ENCODE measurements at regions not wholly inside any gene's neighbourhood (a gene's known extent, or its start where the extent isn't known, plus 50 kb on each side); places are given as distances from the start of the nearest gene placed in this dataset.

DNA sequence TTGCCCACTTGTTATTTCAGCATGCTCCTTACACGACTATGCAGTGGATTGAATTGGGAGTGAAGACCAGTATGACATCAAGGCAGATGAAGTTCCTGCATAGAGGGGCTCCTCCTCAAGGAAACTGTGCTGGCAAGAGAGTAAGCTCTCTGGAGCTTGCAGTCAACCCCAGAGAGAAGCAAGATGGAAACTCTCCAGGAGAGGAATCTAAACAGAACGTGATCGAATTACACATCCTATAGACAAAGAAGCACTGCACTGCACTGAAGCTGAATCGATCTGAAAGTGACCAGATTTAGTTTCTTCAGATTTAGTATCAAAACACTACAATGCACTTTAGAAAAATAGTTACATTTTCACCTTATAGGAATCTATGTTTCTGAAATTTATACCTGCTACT is 947.7 kb upstream of the TENM4 start:
- no peak overlapping the region for H2AK5ac ChIP-seq (ENCODE audit: low read depth, low read length)
- no peak overlapping the region for H3K4me3 ChIP-seq (ENCODE audit: extremely low read depth in 1 of 4, insufficient read depth in 2 of 4, low read depth in 3 of 4, low read length in 4 of 4)
- no peak overlapping the region for H3K27ac ChIP-seq (ENCODE audit: low read depth, low read length)
- FAIRE-seq (no peak), DNase-seq (ENCODE audit: low read depth in 1 of 2, low spot score in 2 of 2) (no peak)
- no peak overlapping the region for H3K18ac ChIP-seq (ENCODE audit: extremely low read depth, low read length)
- H3K9me3 ChIP-seq (ENCODE audit: insufficient read depth in 2 of 2, low read depth in 1 of 2, low read length in 1 of 2) = no peaks in the 10 kb centered on the region
- no peaks in the 10 kb centered on the region for H4K20me1 ChIP-seq (replicated peaks in 1 of 2; ENCODE audit: control insufficient read depth in 1 of 2, insufficient read depth in 2 of 2, low read length in 2 of 2)
- H4K91ac ChIP-seq (replicated peaks; ENCODE audit: insufficient read length, low read length) = no peak overlapping the region
- no peaks in the 10 kb centered on the region for H3K36me3 ChIP-seq (ENCODE audit: control insufficient read depth in 2 of 4, insufficient read depth in 4 of 4, low read length in 3 of 4)
- no peak overlapping the region for H3K23ac ChIP-seq (ENCODE audit: insufficient read length)
- no peak overlapping the region for H3K9ac ChIP-seq (replicated peaks in 1 of 4; ENCODE audit: extremely low read depth in 1 of 4, low read depth in 3 of 4, low read length in 3 of 4)
- H3K27me3 ChIP-seq (replicated peaks in 1 of 4; ENCODE audit: control insufficient read depth in 3 of 4, extremely low read depth in 1 of 4, insufficient read depth in 3 of 4, low read length in 3 of 4) = no peaks in the 10 kb centered on the region
- ChIA-PET CTCF (ENCODE audit: partially characterized antibody) (no interaction called here), POLR2A (ENCODE audit: partially characterized antibody) (no interaction called here)
- no peak overlapping the region for H2BK15ac ChIP-seq (ENCODE audit: low read length)
- 0 out of 7 replicates have a peak, but pooled peaks cover 0 to 2% (median 0%) of the 10 kb centered on the region in 4 experiments for H3K4me1 ChIP-seq (replicated peaks in 1 of 4; ENCODE audit: control insufficient read depth in 3 of 4, insufficient read depth in 4 of 4, low read length in 3 of 4)
- no peak overlapping the region for H4K5ac ChIP-seq (ENCODE audit: insufficient read length, low read depth, low read length)
- no peak overlapping the region for H2BK120ac ChIP-seq (replicated peaks; ENCODE audit: low read depth, low read length)
- no peak overlapping the region for H2BK20ac ChIP-seq (ENCODE audit: low read length)
- no peaks in the 10 kb centered on the region for H3K79me1 ChIP-seq (ENCODE audit: low read depth, low read length)
- WGBS, 2 experiments (ENCODE audit: extremely low coverage in 1 of 2, insufficient coverage in 1 of 2, insufficient read length in 1 of 2, insufficient replicate concordance in 2 of 2, low coverage in 1 of 2, low lambda C conversion rate in 2 of 2, missing lambda C conversion rate in 1 of 2) = 82% methylated on average over 4 of the region's 4 CpGs; no CpG with 5 or more reads in 1 of the 2 experiments
- H2AFZ ChIP-seq (ENCODE audit: low read length) = 0 out of 2 replicates have a peak overlapping the region, but pooled peaks have one; percentile 29
- H3K56ac ChIP-seq (replicated peaks; ENCODE audit: insufficient read length, low read depth, low read length) = no peak overlapping the region
- no peak overlapping the region for H4K8ac ChIP-seq (ENCODE audit: extremely low read depth, insufficient read depth, low read length)
- no peak overlapping the region for H3K14ac ChIP-seq (ENCODE audit: insufficient read length)
- H3K23me2 ChIP-seq (ENCODE audit: low read depth, low read length) = no peaks in the 10 kb centered on the region; the same call in 1 of the 2 replicates
- H3K79me2 ChIP-seq (ENCODE audit: control insufficient read depth in 1 of 2, insufficient read depth in 2 of 2, low read length in 2 of 2) = no peaks in the 10 kb centered on the region
- no peak overlapping the region for H2BK5ac ChIP-seq (ENCODE audit: low read depth, low read length)
- H3K4me2 ChIP-seq (ENCODE audit: insufficient read depth in 1 of 2, low read depth in 2 of 2, low read length in 2 of 2) = no peak overlapping the region
- H2BK12ac ChIP-seq (ENCODE audit: low read depth, low read length) = no peak overlapping the region
- no peak overlapping the region for H3K4ac ChIP-seq (replicated peaks; ENCODE audit: insufficient read length, low read depth, low read length)
- TF ChIP-seq TAF7 (optimal IDR thresholded peaks at IDR 0.05; ENCODE audit: borderline replicate concordance, low read depth, low read length) = no peak
- no peak for TF ChIP-seq NRF1 (IDR thresholded peaks at IDR 0.05; ENCODE audit: low read depth, low read length)
- TF ChIP-seq CTCF (IDR thresholded peaks at IDR 0.05; ENCODE audit: control extremely low read depth in 1 of 3, insufficient read depth in 1 of 3, low read depth in 1 of 3, low read length in 3 of 3) = no peak
- TF ChIP-seq SP4 (IDR thresholded peaks at IDR 0.05; ENCODE audit: low read length) = no peak
- no peak for TF ChIP-seq RNF2 (IDR thresholded peaks at IDR 0.05; ENCODE audit: borderline replicate concordance, low read depth, low read length, missing control alignments, poor library complexity, severe bottlenecking)
- TF ChIP-seq HDAC2 (IDR thresholded peaks at IDR 0.05; ENCODE audit: borderline replicate concordance in 1 of 2, low read depth in 2 of 2, low read length in 2 of 2) = no peak
- no peak for TF ChIP-seq ASH2L (IDR thresholded peaks at IDR 0.05; ENCODE audit: low read length)
- no peak for TF ChIP-seq SIX5 (IDR thresholded peaks at IDR 0.05; ENCODE audit: low read depth, low read length)
- no peak for TF ChIP-seq SP1 (IDR thresholded peaks at IDR 0.05; ENCODE audit: low read depth, low read length)
- no peak for TF ChIP-seq TAF1 (IDR thresholded peaks at IDR 0.05; ENCODE audit: low read depth, low read length)
- TF ChIP-seq GTF2F1 (IDR thresholded peaks at IDR 0.05; ENCODE audit: borderline replicate concordance, low read depth, low read length) = no peak
- TF ChIP-seq SAP30 (IDR thresholded peaks at IDR 0.05; ENCODE audit: insufficient read depth, insufficient replicate concordance, low read length) = no peak

Measured in H1 (cell line).